ENCODE measurements at regions not wholly inside any gene's neighbourhood (a gene's known extent, or its start where the extent isn't known, plus 50 kb on each side); places are given as distances from the start of the nearest gene placed in this dataset.

GRCh38 chr3:124407260-124407659, 323.0 kb upstream of the UMPS start:
- DNase-seq (ENCODE audit: low spot score): no peak

- DNase-seq (ENCODE audit: low spot score): no peak
Measured at GRCh38 chr3:124409650-124410275, 320.5 kb upstream of the UMPS start.

GRCh38 chr3:124410471-124410870, 319.8 kb upstream of the UMPS start:
- DNase-seq (ENCODE audit: low spot score): no peak

GRCh38 chr3:124411728-124412127, 318.5 kb upstream of the UMPS start:
- DNase-seq (ENCODE audit: low spot score): no peak

GRCh38 chr3:124412644-124413043, 317.6 kb upstream of the UMPS start:
- DNase-seq (ENCODE audit: low spot score): no peak

GRCh38 chr3:124413393-124413792, 316.9 kb upstream of the UMPS start:
- no peak for DNase-seq (ENCODE audit: low spot score)

- DNase-seq (ENCODE audit: low spot score): no peak
Measured at GRCh38 chr3:124413989-124414598, 316.2 kb upstream of the UMPS start.

GRCh38 chr3:124415446-124415960, 314.7 kb upstream of the UMPS start:
- no peak for DNase-seq (ENCODE audit: low spot score)

- no peak for DNase-seq (ENCODE audit: low spot score)
Measured at GRCh38 chr3:124419303-124419702, 310.9 kb upstream of the UMPS start.

- DNase-seq (ENCODE audit: low spot score): no peak
Measured at GRCh38 chr3:124420392-124420791, 309.9 kb upstream of the UMPS start.

GRCh38 chr3:124422805-124423204, 307.4 kb upstream of the UMPS start:
- DNase-seq (ENCODE audit: low spot score): no peak

- DNase-seq (ENCODE audit: low spot score): no peak
Measured at GRCh38 chr3:124424396-124424795, 305.9 kb upstream of the UMPS start.

- DNase-seq (ENCODE audit: low spot score): no peak
Measured at GRCh38 chr3:124425972-124426371, 304.3 kb upstream of the UMPS start.

GRCh38 chr3:124428372-124429128, 301.7 kb upstream of the UMPS start:
- no peak for DNase-seq (ENCODE audit: low spot score)

GRCh38 chr3:124429129-124429815, 301.0 kb upstream of the UMPS start:
- no peak for DNase-seq (ENCODE audit: low spot score)

- no peak for DNase-seq (ENCODE audit: low spot score)
Measured at GRCh38 chr3:124431331-124431994, 298.8 kb upstream of the UMPS start.

GRCh38 chr3:124434176-124434575, 296.1 kb upstream of the UMPS start:
- DNase-seq (ENCODE audit: low spot score): no peak

- no peak for DNase-seq (ENCODE audit: low spot score)
Measured at GRCh38 chr3:124435467-124435866, 294.8 kb upstream of the UMPS start.

- DNase-seq (ENCODE audit: low spot score): no peak
Measured at GRCh38 chr3:124438813-124439212, 291.4 kb upstream of the UMPS start.

- no peak for DNase-seq (ENCODE audit: low spot score)
Measured at GRCh38 chr3:124439603-124440002, 290.6 kb upstream of the UMPS start.

GRCh38 chr3:124441766-124442165, 288.5 kb upstream of the UMPS start:
- no peak for DNase-seq (ENCODE audit: low spot score)

- DNase-seq (ENCODE audit: low spot score): no peak
Measured at GRCh38 chr3:124442463-124442862, 287.8 kb upstream of the UMPS start.

Data from hematopoietic multipotent progenitor cell treated with erythropoietin and hydrocortisone succinate and interleukin-3 and kit ligand, for 17 days (in vitro differentiated cells).